Activated T-helper 1 cell treated with anti-CD3 and anti-CD28 coated beads, Interleukin-12 subunit alpha, Interleukin-12 subunit beta, Interleukin-2, Interleukin-4 antibody, amounts not matched to agents 30 ng/mL and 10 ng/mL and 1 ng/mL, durations not matched to agents 14 hours and 24 hours and 36 hours (primary cell): ENCODE measurements at regions not wholly inside any gene's neighbourhood (a gene's known extent, or its start where the extent isn't known, plus 50 kb on each side); places are given as distances from the start of the nearest gene placed in this dataset.

Source experiments
- DNase-seq: peaks from one replicate; pipeline ENCODE4 v3.0.0; 2021; ENCODE audit warnings: low spot score
- H3K27ac Mint-ChIP-seq: one replicate; pipeline ENCODE4 v1.8.0; 2021; ENCODE audit warnings: mild to moderate bottlenecking, mixed read lengths
- H3K27me3 Mint-ChIP-seq: one replicate; pipeline ENCODE4 v1.8.0; 2022; ENCODE audit warnings: mild to moderate bottlenecking, moderate library complexity, mixed read lengths; ENCODE audit not compliant: insufficient read depth
- H3K36me3 Mint-ChIP-seq: one replicate; pipeline ENCODE4 v1.8.0; 2021; ENCODE audit warnings: low read depth, mixed read lengths
- H3K4me1 Mint-ChIP-seq: one replicate; pipeline ENCODE4 v1.8.0; 2021; ENCODE audit warnings: low read depth, mixed read lengths
- H3K4me3 Mint-ChIP-seq: one replicate; pipeline ENCODE4 v1.8.0; 2021; ENCODE audit warnings: mild to moderate bottlenecking, moderate library complexity, mixed read lengths
- H3K9me3 Mint-ChIP-seq: one replicate; pipeline ENCODE4 v1.8.0; 2021; ENCODE audit warnings: mixed read lengths
- intact Hi-C: fragments of 100-400 bp; cut with micrococcal nuclease; formaldehyde crosslinking; loops from one replicate; pipeline ENCODE4 v1.15.1; 2024

GRCh38 chr14:34044666-34045306 is 93.9 kb upstream of the EGLN3 start:
- H3K27me3 Mint-ChIP-seq = no peaks in the 10 kb centered on the region
- H3K27ac Mint-ChIP-seq = peak overlapping the region; percentile 87
- DNase-seq = no peak
- intact Hi-C loops = loop anchor here (5.0 to 10.0 kb wide), 6 partner anchors 50 to 1970 kb away; partner anchors contain the start of genes ARHGAP5 and SPTSSA
- peaks cover 9% of the 10 kb centered on the region for H3K9me3 Mint-ChIP-seq
- no peak overlapping the region for H3K4me3 Mint-ChIP-seq
- H3K4me1 Mint-ChIP-seq = peaks cover 70% of the 10 kb centered on the region
- peaks cover 11% of the 10 kb centered on the region for H3K36me3 Mint-ChIP-seq

GRCh38 chr14:34044373-34044637 is 93.4 kb upstream of the EGLN3 start:
- Mint-ChIP-seq H3K36me3 (peaks cover 15% of the 10 kb centered on the region), H3K4me3 (peak overlapping the region; percentile 71), H3K27me3 (no peaks in the 10 kb centered on the region), H3K4me1 (peaks cover 70% of the 10 kb centered on the region), H3K27ac (peak overlapping the region; percentile 87), H3K9me3 (peaks cover 14% of the 10 kb centered on the region)
- intact Hi-C loops = loop anchor here (5.0 to 10.0 kb wide), 6 partner anchors 50 to 1970 kb away; partner anchors contain the start of genes ARHGAP5 and SPTSSA
- no peak for DNase-seq

GRCh38 chr14:34043627-34044372 is 92.9 kb upstream of the EGLN3 start:
- peaks cover 18% of the 10 kb centered on the region for H3K36me3 Mint-ChIP-seq
- peak overlapping the region; percentile 87 for H3K27ac Mint-ChIP-seq
- no peaks in the 10 kb centered on the region for H3K27me3 Mint-ChIP-seq
- intact Hi-C loops = loop anchor here (1.0 to 10.0 kb wide), 14 partner anchors 9 to 1969 kb away; partner anchors contain the start of genes ARHGAP5, EGLN3 and SPTSSA
- H3K4me3 Mint-ChIP-seq = peak overlapping the region; percentile 71
- DNase-seq = peak; percentile 91
- peaks cover 70% of the 10 kb centered on the region for H3K4me1 Mint-ChIP-seq
- peaks cover 14% of the 10 kb centered on the region for H3K9me3 Mint-ChIP-seq

- H3K36me3 Mint-ChIP-seq = peaks cover 23% of the 10 kb centered on the region
- peaks cover 68% of the 10 kb centered on the region for H3K4me1 Mint-ChIP-seq
- H3K27me3 Mint-ChIP-seq = peaks cover 3% of the 10 kb centered on the region
- intact Hi-C loops = loop anchor here (5.0 to 10.0 kb wide), 6 partner anchors 54 to 1966 kb away; partner anchors contain the start of genes ARHGAP5 and SPTSSA
- H3K4me3 Mint-ChIP-seq = no peak overlapping the region
- H3K27ac Mint-ChIP-seq = no peak overlapping the region
- no peak for DNase-seq
- peaks cover 14% of the 10 kb centered on the region for H3K9me3 Mint-ChIP-seq
Observed at GRCh38 chr14:34041220-34041619, 90.3 kb upstream of the EGLN3 start.

- H3K9me3 Mint-ChIP-seq = peaks cover 14% of the 10 kb centered on the region
- peaks cover 3% of the 10 kb centered on the region for H3K27me3 Mint-ChIP-seq
- H3K4me1 Mint-ChIP-seq = peaks cover 65% of the 10 kb centered on the region
- H3K27ac Mint-ChIP-seq = no peak overlapping the region
- peaks cover 23% of the 10 kb centered on the region for H3K36me3 Mint-ChIP-seq
- H3K4me3 Mint-ChIP-seq = no peak overlapping the region
- intact Hi-C loops = loop anchor here (5.0 to 10.0 kb wide), 6 partner anchors 54 to 1966 kb away; partner anchors contain the start of genes ARHGAP5 and SPTSSA
- DNase-seq = no peak
Observed at GRCh38 chr14:34040766-34041165, 89.9 kb upstream of the EGLN3 start.

- no peak overlapping the region for H3K4me3 Mint-ChIP-seq
- no peak for DNase-seq
- H3K4me1 Mint-ChIP-seq = peaks cover 64% of the 10 kb centered on the region
- H3K27me3 Mint-ChIP-seq = peaks cover 3% of the 10 kb centered on the region
- intact Hi-C loops = loop anchor here (5.0 to 10.0 kb wide), 6 partner anchors 55 to 1965 kb away; partner anchors contain the start of genes ARHGAP5 and SPTSSA
- H3K27ac Mint-ChIP-seq = no peak overlapping the region
- H3K9me3 Mint-ChIP-seq = peaks cover 14% of the 10 kb centered on the region
- H3K36me3 Mint-ChIP-seq = peaks cover 23% of the 10 kb centered on the region
Observed at GRCh38 chr14:34039428-34040047, 88.7 kb upstream of the EGLN3 start.

- Mint-ChIP-seq H3K4me3 (no peak overlapping the region), H3K36me3 (peaks cover 21% of the 10 kb centered on the region), H3K4me1 (peaks cover 54% of the 10 kb centered on the region)
Observed at GRCh38 chr14:34038358-34039057, 87.6 kb upstream of the EGLN3 start.

GRCh38 chr14:34036319-34036766 is 85.5 kb upstream of the EGLN3 start:
- Mint-ChIP-seq H3K36me3 (peaks cover 18% of the 10 kb centered on the region), H3K27me3 (peaks cover 8% of the 10 kb centered on the region), H3K4me1 (peaks cover 42% of the 10 kb centered on the region), H3K9me3 (peaks cover 8% of the 10 kb centered on the region), H3K27ac (peak overlapping the region; percentile 6), H3K4me3 (no peak overlapping the region)
- intact Hi-C loops = no loop called here
- DNase-seq = no peak

More at GRCh38 chr14:34038358-34039057, 87.6 kb upstream of the EGLN3 start:
- intact Hi-C loops = no loop called here
- DNase-seq = no peak
- Mint-ChIP-seq H3K27me3 (peaks cover 3% of the 10 kb centered on the region), H3K27ac (no peak overlapping the region), H3K9me3 (peaks cover 10% of the 10 kb centered on the region)

- no peak overlapping the region for H3K4me3 Mint-ChIP-seq
- peaks cover 13% of the 10 kb centered on the region for H3K27me3 Mint-ChIP-seq
- H3K9me3 Mint-ChIP-seq = peaks cover 6% of the 10 kb centered on the region
- peak overlapping the region; percentile 6 for H3K27ac Mint-ChIP-seq
- DNase-seq = no peak
- peaks cover 38% of the 10 kb centered on the region for H3K4me1 Mint-ChIP-seq
- intact Hi-C loops = no loop called here
- peaks cover 16% of the 10 kb centered on the region for H3K36me3 Mint-ChIP-seq
Observed at GRCh38 chr14:34035934-34036250, 85.0 kb upstream of the EGLN3 start.

- intact Hi-C loops = no loop called here
Observed at GRCh38 chr14:34035177-34035933, 84.5 kb upstream of the EGLN3 start.

GRCh38 chr14:34034447-34035176 is 83.7 kb upstream of the EGLN3 start:
- peaks cover 15% of the 10 kb centered on the region for H3K27me3 Mint-ChIP-seq
- H3K9me3 Mint-ChIP-seq = peaks cover 4% of the 10 kb centered on the region
- peaks cover 14% of the 10 kb centered on the region for H3K36me3 Mint-ChIP-seq
- no peak for DNase-seq
- no peak overlapping the region for H3K27ac Mint-ChIP-seq
- intact Hi-C loops = no loop called here
- H3K4me3 Mint-ChIP-seq = no peak overlapping the region
- H3K4me1 Mint-ChIP-seq = peaks cover 33% of the 10 kb centered on the region

More at GRCh38 chr14:34035177-34035933, 84.5 kb upstream of the EGLN3 start:
- Mint-ChIP-seq H3K27ac (no peak overlapping the region), H3K27me3 (peaks cover 15% of the 10 kb centered on the region), H3K9me3 (peaks cover 6% of the 10 kb centered on the region), H3K4me3 (no peak overlapping the region), H3K36me3 (peaks cover 16% of the 10 kb centered on the region), H3K4me1 (peaks cover 36% of the 10 kb centered on the region)
- DNase-seq = no peak
